ENCODE measurements at regions not wholly inside any gene's neighbourhood (a gene's known extent, or its start where the extent isn't known, plus 50 kb on each side); places are given as distances from the start of the nearest gene placed in this dataset.

GRCh38 chr14:31943861-31944255, 133.2 kb upstream of the ARHGAP5 start:
- DNase-seq (ENCODE audit: low read depth in 2 of 2) = no peak

DNA sequence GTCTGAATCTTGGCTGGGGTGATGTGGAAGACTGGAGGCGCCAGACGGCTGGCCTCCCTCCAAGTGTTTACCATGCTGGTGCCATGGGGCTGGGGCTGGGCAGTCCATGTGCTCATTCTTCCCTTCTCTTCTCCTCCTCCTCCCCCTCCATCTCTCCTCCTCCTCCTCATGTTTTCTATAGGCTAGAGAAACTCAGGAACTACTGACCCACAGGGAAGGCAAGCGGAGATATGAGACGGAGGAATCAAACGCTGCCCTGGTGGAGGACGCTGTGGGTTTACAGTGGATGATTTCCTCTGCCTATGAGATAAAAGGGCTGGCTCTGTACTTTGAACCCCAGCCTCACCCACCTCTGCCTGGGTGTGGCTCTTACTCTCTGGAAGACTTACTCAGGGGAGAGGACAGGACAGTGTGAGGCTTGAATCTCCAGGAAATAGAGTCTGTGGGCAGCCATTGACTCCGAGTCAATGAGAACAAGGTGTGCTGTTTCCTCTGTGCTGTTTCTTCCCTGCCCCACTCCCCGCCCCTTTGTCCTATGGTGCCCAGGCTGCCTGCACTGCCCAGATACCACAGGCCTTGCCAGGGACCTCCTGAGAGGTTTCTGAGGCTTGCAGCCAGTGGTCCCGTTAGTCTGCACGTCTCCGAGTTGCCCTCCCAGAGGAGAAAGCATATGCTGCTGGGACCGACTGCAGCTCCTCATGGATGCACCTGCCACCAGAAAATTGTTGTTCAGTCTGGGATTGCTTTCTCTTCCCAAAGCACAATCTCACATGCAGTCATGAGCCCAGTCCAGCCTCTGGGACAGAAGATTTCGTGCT, 132.6 kb upstream of the ARHGAP5 start:
- no peak for DNase-seq (ENCODE audit: low read depth in 2 of 2)

DNA sequence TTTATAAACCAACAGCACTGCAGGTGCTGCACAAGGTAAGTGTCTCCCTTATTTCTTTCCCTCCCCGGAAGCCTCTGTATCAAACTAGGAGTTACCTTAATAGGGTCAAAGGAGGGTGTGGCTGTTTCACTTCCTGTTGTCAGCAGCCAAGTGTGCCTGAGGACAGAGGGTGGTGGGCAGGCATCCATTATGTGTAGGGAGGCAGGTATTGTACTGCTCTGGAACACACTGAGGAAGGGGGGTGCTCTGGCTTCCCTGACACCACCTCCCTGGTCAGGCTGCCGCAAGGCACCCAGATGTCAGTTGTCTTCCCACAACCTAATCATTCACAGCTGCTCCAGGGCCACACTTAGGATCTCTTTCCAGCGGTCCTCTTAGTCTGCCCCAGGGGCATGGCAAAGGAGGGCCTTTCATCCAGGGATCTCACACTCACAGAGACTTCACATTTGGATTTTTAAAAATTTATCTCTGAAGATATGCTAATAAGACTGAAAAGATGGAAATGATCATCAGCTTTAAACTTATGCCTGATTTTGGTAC, 132.0 kb upstream of the ARHGAP5 start:
- DNase-seq (ENCODE audit: low read depth in 2 of 2) = no peak

DNA sequence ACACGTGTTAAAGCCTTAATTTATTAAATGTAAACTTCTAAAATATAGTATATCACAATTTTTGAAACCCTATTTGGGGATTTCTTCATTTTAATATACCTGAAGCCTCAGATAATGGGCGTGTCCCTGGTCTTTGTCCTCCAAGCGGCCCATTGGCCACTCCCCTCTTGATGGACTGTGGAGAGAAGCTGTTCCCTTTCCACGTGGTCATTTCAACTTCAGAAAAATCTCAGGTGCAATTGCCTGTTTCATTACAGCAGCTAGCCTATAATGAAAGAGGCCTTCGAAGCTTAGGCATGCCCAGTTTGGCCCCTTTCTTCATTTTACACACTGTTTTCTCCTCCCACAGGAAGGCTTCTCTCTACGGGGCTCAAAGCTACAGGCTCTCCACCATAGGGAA, 131.4 kb upstream of the ARHGAP5 start:
- DNase-seq (ENCODE audit: low read depth in 2 of 2) = no peak

- DNase-seq (ENCODE audit: low read depth in 2 of 2) = no peak
Observed at GRCh38 chr14:31947076-31947475, 130.0 kb upstream of the ARHGAP5 start.

- no peak for DNase-seq (ENCODE audit: low read depth in 2 of 2)
Observed at GRCh38 chr14:31947680-31948595, 129.2 kb upstream of the ARHGAP5 start.

- DNase-seq (ENCODE audit: low read depth in 2 of 2) = no peak
Observed at GRCh38 chr14:31949709-31950108, 127.4 kb upstream of the ARHGAP5 start.

- DNase-seq (ENCODE audit: low read depth in 2 of 2) = no peak
Observed at GRCh38 chr14:31950331-31950730, 126.8 kb upstream of the ARHGAP5 start.

DNA sequence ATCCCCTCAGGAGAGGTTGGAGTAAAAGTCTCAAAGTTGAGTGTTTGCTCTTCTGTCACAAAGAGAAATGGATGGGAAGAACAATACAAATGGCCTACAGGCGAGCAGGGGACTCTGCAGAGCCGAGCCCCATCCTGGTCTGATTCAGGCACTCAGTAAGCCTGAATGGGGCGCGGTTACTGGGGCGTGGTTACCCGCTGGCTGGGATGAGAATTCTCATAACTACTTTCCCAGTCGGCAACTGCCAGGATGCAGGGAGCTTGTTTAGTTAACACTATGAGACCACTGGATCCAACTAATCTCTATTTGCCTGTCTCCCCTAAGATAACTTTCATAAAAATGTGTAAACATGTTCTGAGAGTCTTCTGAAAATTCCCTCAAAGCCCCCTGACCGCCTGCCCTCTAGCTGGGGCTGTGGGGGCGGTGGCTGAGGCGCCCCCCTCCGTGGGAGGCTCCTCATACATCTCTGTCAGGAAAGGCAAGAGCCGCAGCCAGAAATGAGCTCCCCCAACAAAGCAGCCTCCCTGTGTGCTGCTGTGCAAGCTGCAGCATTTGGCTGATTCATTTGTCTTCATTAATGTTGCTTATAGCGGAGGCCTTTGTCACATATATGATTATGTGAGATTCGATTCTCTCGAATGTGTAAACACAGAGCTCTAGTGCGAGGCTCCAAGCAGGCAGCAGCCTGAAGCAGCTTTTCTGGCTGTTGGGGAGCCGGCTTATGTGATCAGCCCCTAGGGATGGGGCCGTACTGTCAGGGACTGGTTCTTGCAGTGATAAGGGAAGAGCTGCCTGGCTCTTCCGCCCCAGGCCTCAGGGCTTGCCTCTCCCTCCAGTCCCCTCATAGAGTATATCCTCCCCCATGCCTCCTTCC, 126.1 kb upstream of the ARHGAP5 start:
- no peak for DNase-seq (ENCODE audit: low read depth in 2 of 2)

DNA sequence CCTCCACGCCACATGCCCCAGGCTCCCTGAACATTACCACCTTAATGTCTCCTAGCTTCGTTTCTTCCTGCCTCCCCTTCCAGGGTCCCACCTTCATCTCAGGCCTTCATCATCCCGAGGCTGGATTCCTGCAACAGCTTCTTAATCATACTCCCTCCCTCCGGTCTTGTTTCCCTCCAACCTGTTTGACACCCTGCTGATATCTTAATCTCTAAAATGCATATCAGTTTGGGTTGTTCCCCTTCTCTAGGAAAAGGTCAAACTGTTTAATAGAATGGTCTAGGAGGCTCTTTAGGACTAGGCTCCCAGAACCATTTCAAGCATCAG, 125.5 kb upstream of the ARHGAP5 start:
- DNase-seq (ENCODE audit: low read depth in 2 of 2) = no peak

GRCh38 chr14:31952573-31952972, 124.5 kb upstream of the ARHGAP5 start:
- no peak for DNase-seq (ENCODE audit: low read depth in 2 of 2)

DNA sequence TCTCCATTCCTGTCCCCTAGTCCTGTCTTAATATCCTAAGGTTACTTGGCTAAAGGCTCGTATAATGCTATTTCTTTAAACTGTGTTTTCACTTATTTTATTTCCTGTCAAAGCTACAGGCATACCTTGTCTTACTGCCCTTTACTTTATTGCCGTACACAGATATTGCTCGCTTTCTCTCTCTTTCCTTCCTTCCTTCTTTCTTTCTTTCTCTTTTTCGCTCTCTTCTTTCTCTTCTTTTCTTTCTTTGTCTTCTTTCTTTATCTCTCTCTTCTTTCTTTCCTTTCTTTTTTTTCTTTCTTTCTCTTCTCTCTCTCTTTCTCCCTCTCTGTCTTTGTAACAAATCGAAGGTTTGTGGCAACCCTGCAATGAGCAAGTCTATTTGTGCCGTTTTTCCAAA, 123.9 kb upstream of the ARHGAP5 start:
- no peak for DNase-seq (ENCODE audit: low read depth in 2 of 2)

- DNase-seq (ENCODE audit: low read depth in 2 of 2) = no peak
Observed at GRCh38 chr14:31954991-31955390, 122.1 kb upstream of the ARHGAP5 start.

- DNase-seq (ENCODE audit: low read depth in 2 of 2) = no peak
Observed at GRCh38 chr14:31955936-31956579, 121.0 kb upstream of the ARHGAP5 start.

GRCh38 chr14:31957565-31957964, 119.5 kb upstream of the ARHGAP5 start:
- no peak for DNase-seq (ENCODE audit: low read depth in 2 of 2)

GRCh38 chr14:31960039-31960438, 117.1 kb upstream of the ARHGAP5 start:
- DNase-seq (ENCODE audit: low read depth in 2 of 2) = no peak

DNA sequence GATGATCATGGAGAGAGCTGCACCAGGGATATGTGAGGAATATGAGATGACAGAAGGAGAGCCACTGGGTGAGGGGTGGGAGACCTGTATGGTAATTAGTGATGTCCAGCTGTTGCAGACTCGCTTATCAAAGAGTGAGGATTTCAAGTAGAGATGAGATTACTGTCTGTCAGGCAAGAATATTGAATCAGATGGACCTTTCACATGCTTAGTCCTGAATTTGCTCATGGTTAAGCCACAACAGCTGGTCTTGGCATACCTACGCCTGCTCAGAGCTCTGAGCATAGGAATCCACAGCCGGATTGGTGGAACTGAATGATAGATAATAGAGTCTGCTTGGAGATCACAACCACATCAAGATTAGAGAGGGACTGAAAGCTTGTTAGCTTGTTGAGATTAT, 115.2 kb upstream of the ARHGAP5 start:
- no peak for DNase-seq (ENCODE audit: low read depth in 2 of 2)

GRCh38 chr14:31962920-31963319, 114.2 kb upstream of the ARHGAP5 start:
- DNase-seq (ENCODE audit: low read depth in 2 of 2) = no peak

- no peak for DNase-seq (ENCODE audit: low read depth in 2 of 2)
Observed at GRCh38 chr14:31963587-31963986, 113.5 kb upstream of the ARHGAP5 start.

DNA sequence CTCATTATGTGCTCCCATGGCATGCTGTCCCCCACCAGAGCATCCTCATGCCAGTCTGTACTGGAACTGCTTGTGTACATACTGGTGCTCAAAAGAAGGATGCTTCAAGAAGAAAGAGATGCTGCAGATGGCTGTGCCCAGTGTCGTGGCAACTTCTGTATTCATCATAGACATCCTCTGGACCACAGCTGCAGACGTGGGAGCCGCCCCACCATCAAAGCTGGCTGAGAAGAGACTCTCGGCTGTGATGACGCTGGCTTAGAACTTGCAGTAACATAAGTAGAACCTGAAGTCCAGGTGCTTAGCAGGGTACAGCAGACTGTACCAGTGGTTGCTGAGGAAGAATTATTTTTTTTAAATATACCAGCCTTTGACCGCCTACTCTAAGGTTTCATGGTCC, 112.6 kb upstream of the ARHGAP5 start:
- no peak for DNase-seq (ENCODE audit: low read depth in 2 of 2)

DNA sequence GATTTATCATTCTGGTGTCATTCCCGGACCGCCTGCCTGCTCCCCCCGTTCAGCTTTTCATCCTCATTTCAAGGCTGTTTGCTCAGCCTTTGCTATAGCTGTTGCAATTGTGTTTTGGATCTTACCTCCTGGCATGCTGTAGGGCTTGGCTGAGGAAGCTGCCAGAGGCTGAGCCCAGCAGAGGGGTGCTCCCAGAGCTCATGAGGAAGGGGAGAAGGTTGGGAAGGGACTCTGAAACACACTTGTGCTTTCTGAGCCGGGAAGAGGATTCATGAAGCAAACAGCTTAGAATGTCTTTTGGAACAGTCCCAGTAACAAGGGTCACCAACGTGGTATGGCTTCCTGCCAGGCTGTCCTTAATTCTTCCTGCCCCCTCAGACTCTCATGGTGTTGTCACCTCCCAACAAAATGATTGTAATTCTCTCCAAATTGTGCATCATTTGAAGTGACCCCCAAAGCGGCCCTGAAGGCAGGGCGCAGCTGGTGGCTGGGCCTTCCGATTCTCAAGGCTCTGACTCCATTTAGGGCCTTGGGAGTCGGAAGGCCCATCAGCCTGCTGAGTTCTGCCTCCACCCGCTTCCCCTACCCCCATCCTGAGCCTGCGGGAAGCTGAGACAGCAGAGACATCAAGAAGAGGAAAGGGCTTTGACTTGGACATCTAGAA, 111.9 kb upstream of the ARHGAP5 start:
- no peak for DNase-seq (ENCODE audit: low read depth in 2 of 2)
